Superior temporal gyrus (tissue), 1 donor: ENCODE measurements at regions not wholly inside any gene's neighbourhood (a gene's known extent, or its start where the extent isn't known, plus 50 kb on each side); places are given as distances from the start of the nearest gene placed in this dataset.
"Not testable (repeated sequence)": the region's sequence is repeated elsewhere in the genome, so short reads cannot be mapped to it uniquely, and the experiment has no call there.

Source experiments
- DNase-seq: peaks from one replicate; pipeline ENCODE4 v3.0.0-alpha.2; 2016; ENCODE audit errors: extremely low spot score

GRCh38 chrX:41984628-41985027 is 61.3 kb upstream of the CASK start:
- DNase-seq = no peak

GRCh38 chrX:41982953-41983352 is 59.6 kb upstream of the CASK start:
- no peak for DNase-seq

GRCh38 chrX:41981481-41982013 is 58.2 kb upstream of the CASK start:
- DNase-seq = no peak

GRCh38 chrX:41974677-41975076 is 51.3 kb upstream of the CASK start:
- DNase-seq = not testable (repeated sequence)

- no peak for DNase-seq
These were observed 49.9 kb upstream of the CASK start for GRCh38 chrX:41973208-41973607.
